GM18867 (cell line): ENCODE measurements at regions not wholly inside any gene's neighbourhood (a gene's known extent, or its start where the extent isn't known, plus 50 kb on each side); places are given as distances from the start of the nearest gene placed in this dataset.

Experiments used
- ATAC-seq: cut with Tn5 transposase; IDR thresholded peaks from one replicate; pipeline ENCODE4 v1.9.1; 2021; ENCODE audit warnings: mild to moderate bottlenecking, moderate library complexity; ENCODE audit not compliant: unreplicated experiment

GRCh38 chr15:46471096-46471495 lies 836.3 kb downstream of the SQOR start:
- no peak for ATAC-seq

- peak; percentile 57 for ATAC-seq
Observed at GRCh38 chr15:46489276-46489675, 854.4 kb downstream of the SQOR start.

GRCh38 chr15:46496491-46497115 lies 861.8 kb downstream of the SQOR start:
- no peak for ATAC-seq

GRCh38 chr15:46502667-46503066 lies 867.8 kb downstream of the SQOR start:
- peak; percentile 55 for ATAC-seq

GRCh38 chr15:46518381-46518780 lies 883.6 kb downstream of the SQOR start:
- no peak for ATAC-seq

GRCh38 chr15:46523701-46524100 lies 888.9 kb downstream of the SQOR start:
- no peak for ATAC-seq

GRCh38 chr15:46525984-46526725 lies 891.3 kb downstream of the SQOR start:
- no peak for ATAC-seq

GRCh38 chr15:46526726-46527110 lies 891.9 kb downstream of the SQOR start:
- no peak for ATAC-seq

GRCh38 chr15:46543626-46544025 lies 908.8 kb downstream of the SQOR start:
- no peak for ATAC-seq

- ATAC-seq, result no peak
Observed at GRCh38 chr15:46548989-46549388, 914.2 kb downstream of the SQOR start.

- no peak for ATAC-seq
Observed at GRCh38 chr15:46552316-46552715, 917.5 kb downstream of the SQOR start.

GRCh38 chr15:46555547-46555946 lies 920.7 kb downstream of the SQOR start:
- ATAC-seq, result no peak

GRCh38 chr15:46556010-46556409 lies 921.2 kb downstream of the SQOR start:
- no peak for ATAC-seq

GRCh38 chr15:46556559-46557379 lies 921.9 kb downstream of the SQOR start:
- no peak for ATAC-seq

GRCh38 chr15:46567968-46568367 lies 933.1 kb downstream of the SQOR start:
- no peak for ATAC-seq

GRCh38 chr15:46569781-46570180 lies 935.0 kb downstream of the SQOR start:
- no peak for ATAC-seq

GRCh38 chr15:46576646-46577395 lies 942.0 kb downstream of the SQOR start:
- no peak for ATAC-seq

GRCh38 chr15:46577767-46578166 lies 942.9 kb downstream of the SQOR start:
- no peak for ATAC-seq

- no peak for ATAC-seq
Observed at GRCh38 chr15:46580487-46580886, 945.7 kb downstream of the SQOR start.

GRCh38 chr15:46580924-46581323 lies 946.1 kb downstream of the SQOR start:
- no peak for ATAC-seq

GRCh38 chr15:46589088-46589487 lies 954.3 kb downstream of the SQOR start:
- no peak for ATAC-seq
